ENCODE measurements at regions not wholly inside any gene's neighbourhood (a gene's known extent, or its start where the extent isn't known, plus 50 kb on each side); places are given as distances from the start of the nearest gene placed in this dataset.
"Not testable (repeated sequence)": the region's sequence is repeated elsewhere in the genome, so short reads cannot be mapped to it uniquely, and the experiment has no call there.

DNA sequence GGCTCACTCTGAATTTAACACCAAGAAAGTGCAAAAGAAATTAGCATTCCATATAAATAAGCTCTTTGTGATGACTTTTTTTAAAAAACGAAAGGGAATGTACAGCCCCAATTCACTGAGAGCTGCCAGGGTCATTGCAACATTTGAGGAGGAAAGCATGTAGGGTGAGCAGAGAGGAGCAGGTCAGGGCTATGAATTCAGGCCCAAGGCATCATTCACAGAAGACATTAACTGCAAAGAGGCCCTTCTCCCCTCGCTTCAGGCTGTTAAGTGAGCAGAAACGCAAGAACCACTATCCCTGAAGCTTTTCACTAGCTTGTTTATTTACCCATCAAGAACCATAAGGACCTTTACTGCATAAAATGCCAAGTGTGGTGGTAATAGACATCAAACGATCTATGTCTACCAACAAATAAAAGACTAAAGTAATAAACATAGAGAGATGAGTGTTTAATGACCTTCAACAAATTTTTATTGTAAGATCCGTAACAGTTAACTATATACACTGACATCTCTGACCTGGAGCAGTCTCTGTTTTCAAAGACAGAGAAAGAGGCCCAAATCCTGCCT, 333.1 kb upstream of the HNRNPA3 start:
- POLR2A ChIA-PET = no interaction called here
- peak; percentile 22 for DNase-seq (ENCODE audit: extremely low spot score)
- TF ChIP-seq BHLHE40 (IDR thresholded peaks at IDR 0.05; ENCODE audit: borderline replicate concordance) (no peak), FOXA1 (IDR thresholded peaks at IDR 0.05) (peak; percentile 51; the same call in 1 of the 2 replicates), CTBP1 (IDR thresholded peaks at IDR 0.05; ENCODE audit: borderline replicate concordance) (peak; percentile 72), FOXK2 (IDR thresholded peaks at IDR 0.05) (no peak), HDGF (IDR thresholded peaks at IDR 0.05; ENCODE audit: borderline replicate concordance) (no peak), LEF1 (IDR thresholded peaks at IDR 0.05; ENCODE audit: borderline replicate concordance) (0 out of 2 replicates have a peak, but pooled peaks have one; percentile 25)
- TF ChIP-seq, protein P1, sequence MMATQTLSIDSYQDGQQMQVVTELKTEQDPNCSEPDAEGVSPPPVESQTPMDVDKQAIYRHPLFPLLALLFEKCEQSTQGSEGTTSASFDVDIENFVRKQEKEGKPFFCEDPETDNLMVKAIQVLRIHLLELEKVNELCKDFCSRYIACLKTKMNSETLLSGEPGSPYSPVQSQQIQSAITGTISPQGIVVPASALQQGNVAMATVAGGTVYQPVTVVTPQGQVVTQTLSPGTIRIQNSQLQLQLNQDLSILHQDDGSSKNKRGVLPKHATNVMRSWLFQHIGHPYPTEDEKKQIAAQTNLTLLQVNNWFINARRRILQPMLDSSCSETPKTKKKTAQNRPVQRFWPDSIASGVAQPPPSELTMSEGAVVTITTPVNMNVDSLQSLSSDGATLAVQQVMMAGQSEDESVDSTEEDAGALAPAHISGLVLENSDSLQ (IDR thresholded peaks at IDR 0.05) = peak; percentile 77
- CTCF ChIA-PET = no interaction called here

GRCh38 chr2:176882045-176882444, 330.5 kb upstream of the HNRNPA3 start:
- DNase-seq (ENCODE audit: extremely low spot score); CTCF ChIA-PET; POLR2A ChIA-PET: not testable (repeated sequence)

- CTCF ChIA-PET = no interaction called here
- DNase-seq (ENCODE audit: extremely low spot score) = no peak
- POLR2A ChIA-PET = no interaction called here
- no peak for TF ChIP-seq CTBP1 (IDR thresholded peaks at IDR 0.05; ENCODE audit: borderline replicate concordance)
Observed at GRCh38 chr2:176885001-176885643, 327.5 kb upstream of the HNRNPA3 start.

DNA sequence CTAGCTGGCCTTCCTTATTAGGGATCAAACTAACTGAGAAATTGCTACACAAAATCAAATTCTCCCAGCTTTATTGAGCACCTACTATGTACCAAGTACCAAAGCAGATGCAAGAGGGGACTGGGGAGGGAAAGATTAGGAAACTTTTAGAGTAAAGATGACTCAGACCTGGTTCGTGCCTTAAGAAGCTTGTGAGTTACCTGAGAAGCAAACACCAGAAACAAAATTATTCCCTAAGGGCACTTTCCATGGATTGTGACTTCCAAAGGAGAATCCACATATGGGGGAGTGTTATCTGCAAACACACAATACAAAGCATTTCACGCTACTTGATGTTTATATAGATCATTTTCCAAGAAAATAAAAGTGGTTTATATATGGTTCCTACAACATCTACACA, 326.9 kb upstream of the HNRNPA3 start:
- POLR2A ChIA-PET = no interaction called here
- no peak for TF ChIP-seq ZNF384 (IDR thresholded peaks at IDR 0.05)
- TF ChIP-seq L3MBTL2 (conservative IDR thresholded peaks at IDR 0.05) = no peak
- TF ChIP-seq, protein P1 (IDR thresholded peaks at IDR 0.05) = no peak
- no peak for TF ChIP-seq CTBP1 (IDR thresholded peaks at IDR 0.05; ENCODE audit: borderline replicate concordance)
- TF ChIP-seq FOXM1 (IDR thresholded peaks at IDR 0.05; ENCODE audit: borderline replicate concordance) = no peak
- TF ChIP-seq NFRKB (IDR thresholded peaks at IDR 0.05) = no peak
- CTCF ChIA-PET = no interaction called here
- no peak for DNase-seq (ENCODE audit: extremely low spot score)

DNA sequence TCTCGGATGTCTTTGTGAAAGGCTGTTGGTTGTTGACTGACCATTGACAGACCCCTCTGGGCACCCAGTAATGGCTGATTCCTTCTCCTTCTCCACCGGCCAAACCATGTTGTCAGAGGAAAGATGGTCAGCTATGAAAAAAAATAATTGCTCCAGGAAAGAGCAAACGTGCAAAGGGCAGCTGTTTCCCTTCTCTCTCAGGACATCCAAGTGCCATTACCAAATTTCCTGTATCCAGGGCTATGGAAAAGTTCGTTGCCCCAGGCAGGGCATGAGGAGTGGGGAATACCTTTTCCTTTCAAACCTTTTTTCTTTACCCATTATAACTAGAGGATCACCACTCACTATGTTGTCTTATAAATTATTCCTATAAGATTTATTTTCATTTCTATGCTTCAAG, 321.5 kb upstream of the HNRNPA3 start:
- no peak for TF ChIP-seq SUZ12 (IDR thresholded peaks at IDR 0.05)
- ChIA-PET CTCF (no interaction called here), POLR2A (no interaction called here)
- no peak for DNase-seq (ENCODE audit: extremely low spot score)

DNA sequence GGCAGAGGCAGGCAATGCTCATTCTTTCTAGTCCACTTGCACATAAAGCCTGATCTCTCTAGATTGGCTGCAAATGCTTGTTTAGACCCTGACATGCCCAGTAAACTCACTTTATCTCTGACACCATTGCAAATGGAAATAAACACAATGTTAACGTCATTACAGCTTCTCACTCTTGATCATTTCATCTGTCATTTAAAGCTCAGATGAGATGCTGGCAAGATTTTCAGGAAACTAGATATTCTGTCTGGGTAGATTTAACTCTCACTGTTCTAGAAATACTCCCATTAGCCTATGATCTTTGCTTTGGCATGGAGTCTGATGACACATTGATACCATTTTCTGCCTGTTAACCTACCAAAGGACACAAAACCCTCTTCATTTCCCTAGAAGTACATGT, 320.7 kb upstream of the HNRNPA3 start:
- CTCF ChIA-PET = no interaction called here
- DNase-seq (ENCODE audit: extremely low spot score) = no peak
- POLR2A ChIA-PET = no interaction called here
- no peak for TF ChIP-seq ARNT (IDR thresholded peaks at IDR 0.05)
- no peak for TF ChIP-seq SUZ12 (IDR thresholded peaks at IDR 0.05)
- TF ChIP-seq HDGF (IDR thresholded peaks at IDR 0.05; ENCODE audit: borderline replicate concordance) = no peak
- TF ChIP-seq FOXM1 (IDR thresholded peaks at IDR 0.05; ENCODE audit: borderline replicate concordance) = no peak
- no peak for TF ChIP-seq FOXA1 (IDR thresholded peaks at IDR 0.05)
- TF ChIP-seq FOXK2 (IDR thresholded peaks at IDR 0.05) = no peak
- no peak for TF ChIP-seq BHLHE40 (IDR thresholded peaks at IDR 0.05; ENCODE audit: borderline replicate concordance)
- TF ChIP-seq SP1 (IDR thresholded peaks at IDR 0.05) = no peak
- no peak for TF ChIP-seq ZNF384 (IDR thresholded peaks at IDR 0.05)
- no peak for TF ChIP-seq L3MBTL2 (conservative IDR thresholded peaks at IDR 0.05)
- TF ChIP-seq, protein P1 (IDR thresholded peaks at IDR 0.05) = no peak
- no peak for TF ChIP-seq TARDBP (IDR thresholded peaks at IDR 0.05)
- TF ChIP-seq NFRKB (IDR thresholded peaks at IDR 0.05) = no peak

DNA sequence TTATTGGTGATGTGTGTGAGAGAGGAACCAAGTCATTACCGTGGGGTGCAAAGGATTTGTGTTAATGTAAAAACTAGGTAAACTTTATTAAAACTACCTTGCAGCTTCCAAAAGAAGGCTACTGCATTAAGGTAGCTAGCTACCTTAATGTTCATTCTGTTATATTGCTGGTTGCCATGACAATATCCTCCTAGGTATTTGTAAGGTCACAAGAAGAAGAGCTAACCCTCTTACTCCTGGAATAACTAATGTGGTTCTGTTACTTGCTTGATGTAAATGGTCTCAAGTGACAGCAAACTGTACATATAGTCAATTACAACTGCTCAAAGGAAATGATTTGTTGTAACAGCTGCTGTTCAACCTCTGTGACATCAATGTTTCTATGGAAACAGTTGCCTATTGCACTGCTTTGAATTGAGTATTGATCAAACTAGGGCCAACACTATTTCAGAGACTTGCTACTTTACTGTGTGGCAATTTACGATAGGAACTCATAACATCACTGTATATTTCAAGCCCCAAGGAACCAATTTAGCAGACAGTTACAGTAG, 319.8 kb upstream of the HNRNPA3 start:
- no peak for DNase-seq (ENCODE audit: extremely low spot score)
- TF ChIP-seq ARNT (IDR thresholded peaks at IDR 0.05) = no peak
- POLR2A ChIA-PET = no interaction called here
- CTCF ChIA-PET = no interaction called here

GRCh38 chr2:176895158-176895557, 317.4 kb upstream of the HNRNPA3 start:
- no peak for TF ChIP-seq SUZ12 (IDR thresholded peaks at IDR 0.05)
- no peak for TF ChIP-seq SP1 (IDR thresholded peaks at IDR 0.05)

More at GRCh38 chr2:176895158-176895557, 317.4 kb upstream of the HNRNPA3 start:
- CTCF ChIA-PET = interaction anchor here (0.6 kb wide), 1 partner anchor 262 kb away, joined by 3 read pairs; no protein-coding TSS in a partner anchor
- DNase-seq (ENCODE audit: extremely low spot score) = no peak
- POLR2A ChIA-PET = no interaction called here

All from HEK293T (cell line).